ENCODE measurements at regions not wholly inside any gene's neighbourhood (a gene's known extent, or its start where the extent isn't known, plus 50 kb on each side); places are given as distances from the start of the nearest gene placed in this dataset.

DNA sequence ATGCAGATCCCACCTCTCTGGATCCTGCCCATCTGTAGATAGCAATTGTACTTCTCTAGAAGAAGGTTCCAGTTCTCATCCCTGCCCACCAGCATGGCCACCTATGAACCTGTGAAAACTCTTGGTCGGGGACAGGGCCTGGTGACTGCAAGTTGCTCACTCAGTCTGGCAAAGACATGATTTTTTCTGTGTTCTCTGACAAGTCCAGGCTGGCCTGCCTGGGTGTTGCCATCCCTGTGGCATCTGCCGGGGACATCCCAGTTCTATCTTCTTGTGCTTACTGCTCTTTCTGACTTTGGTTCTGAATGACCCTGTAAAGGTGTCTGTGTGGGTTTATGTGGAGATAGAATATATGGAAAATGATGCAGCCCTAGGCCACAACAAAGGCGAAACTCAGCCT is 545.8 kb downstream of the INSC start:
- no peak for DNase-seq (ENCODE audit: low spot score)
- TF ChIP-seq, protein P1, sequence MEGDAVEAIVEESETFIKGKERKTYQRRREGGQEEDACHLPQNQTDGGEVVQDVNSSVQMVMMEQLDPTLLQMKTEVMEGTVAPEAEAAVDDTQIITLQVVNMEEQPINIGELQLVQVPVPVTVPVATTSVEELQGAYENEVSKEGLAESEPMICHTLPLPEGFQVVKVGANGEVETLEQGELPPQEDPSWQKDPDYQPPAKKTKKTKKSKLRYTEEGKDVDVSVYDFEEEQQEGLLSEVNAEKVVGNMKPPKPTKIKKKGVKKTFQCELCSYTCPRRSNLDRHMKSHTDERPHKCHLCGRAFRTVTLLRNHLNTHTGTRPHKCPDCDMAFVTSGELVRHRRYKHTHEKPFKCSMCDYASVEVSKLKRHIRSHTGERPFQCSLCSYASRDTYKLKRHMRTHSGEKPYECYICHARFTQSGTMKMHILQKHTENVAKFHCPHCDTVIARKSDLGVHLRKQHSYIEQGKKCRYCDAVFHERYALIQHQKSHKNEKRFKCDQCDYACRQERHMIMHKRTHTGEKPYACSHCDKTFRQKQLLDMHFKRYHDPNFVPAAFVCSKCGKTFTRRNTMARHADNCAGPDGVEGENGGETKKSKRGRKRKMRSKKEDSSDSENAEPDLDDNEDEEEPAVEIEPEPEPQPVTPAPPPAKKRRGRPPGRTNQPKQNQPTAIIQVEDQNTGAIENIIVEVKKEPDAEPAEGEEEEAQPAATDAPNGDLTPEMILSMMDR (IDR thresholded peaks at IDR 0.05; ENCODE audit: extremely low read depth, missing control alignments): no peak

DNA sequence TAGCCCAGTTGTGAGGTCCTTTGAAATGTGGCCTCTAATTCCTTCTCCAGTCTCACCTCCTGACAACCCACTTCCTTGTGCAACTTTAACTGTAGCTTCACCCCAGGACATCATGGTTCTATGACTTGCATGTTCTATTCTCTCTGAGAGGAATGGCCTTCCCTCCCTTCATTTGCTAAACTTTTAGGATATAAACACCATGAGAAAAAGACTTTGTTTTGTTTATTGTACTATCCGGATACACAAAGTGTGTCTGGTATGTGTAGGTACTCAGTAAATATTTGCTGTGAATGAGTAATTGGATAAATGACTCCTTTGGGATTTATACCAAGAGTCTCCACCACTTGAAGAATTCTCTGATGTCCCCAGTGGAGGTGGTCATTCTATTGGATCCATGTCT is 547.6 kb downstream of the INSC start:
- TF ChIP-seq, protein P1 (IDR thresholded peaks at IDR 0.05; ENCODE audit: extremely low read depth, missing control alignments): no peak
- no peak for DNase-seq (ENCODE audit: low spot score)

DNA sequence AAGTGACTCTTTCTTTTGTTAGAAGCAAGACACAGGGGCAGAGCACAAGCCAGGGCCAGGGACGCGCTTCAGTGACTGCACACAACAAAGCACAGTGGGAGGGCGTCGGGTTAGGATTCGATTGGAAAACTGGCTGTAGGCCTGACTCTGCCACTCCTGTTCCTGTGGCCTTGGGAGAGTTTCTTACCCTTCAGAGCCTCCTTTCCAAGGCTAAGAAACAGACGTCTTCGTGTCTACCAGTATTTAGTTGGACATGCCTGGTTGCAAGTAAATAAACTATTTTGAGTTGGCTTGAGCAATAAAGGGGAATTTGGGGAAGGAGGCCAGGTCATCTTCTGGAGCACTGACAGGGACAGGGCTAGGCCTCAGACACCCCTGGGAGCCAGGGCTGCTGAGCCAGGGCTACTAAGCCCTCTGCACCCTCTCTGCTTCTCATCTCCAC is 549.1 kb downstream of the INSC start:
- TF ChIP-seq, protein P1 (IDR thresholded peaks at IDR 0.05; ENCODE audit: extremely low read depth, missing control alignments): no peak
- DNase-seq (ENCODE audit: low spot score): no peak

DNA sequence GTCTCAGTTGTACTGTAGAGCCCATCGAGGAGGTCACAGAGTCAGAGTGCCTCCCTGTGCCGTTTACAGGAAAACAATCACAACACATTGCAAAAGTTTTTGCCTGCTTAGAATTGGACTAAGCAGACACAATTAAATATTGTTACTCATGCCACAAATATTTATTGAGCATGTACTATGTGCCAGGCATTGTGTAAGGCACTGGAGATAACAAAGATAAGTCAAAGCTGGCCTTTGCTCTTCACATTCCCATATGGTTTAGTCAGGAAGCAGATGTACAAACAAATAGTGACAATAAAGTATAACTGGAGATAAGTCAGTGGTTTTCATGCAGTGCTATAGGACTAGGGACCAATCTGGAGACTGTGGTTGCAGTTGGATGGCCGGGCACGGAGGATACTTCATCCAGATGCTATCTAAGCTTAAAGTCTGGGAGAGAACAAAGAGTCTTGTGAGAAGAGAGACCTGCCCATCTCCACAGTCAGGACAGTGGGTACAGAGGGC is 550.7 kb downstream of the INSC start:
- DNase-seq (ENCODE audit: low spot score): no peak
- TF ChIP-seq, protein P1 (IDR thresholded peaks at IDR 0.05; ENCODE audit: extremely low read depth, missing control alignments): no peak

DNA sequence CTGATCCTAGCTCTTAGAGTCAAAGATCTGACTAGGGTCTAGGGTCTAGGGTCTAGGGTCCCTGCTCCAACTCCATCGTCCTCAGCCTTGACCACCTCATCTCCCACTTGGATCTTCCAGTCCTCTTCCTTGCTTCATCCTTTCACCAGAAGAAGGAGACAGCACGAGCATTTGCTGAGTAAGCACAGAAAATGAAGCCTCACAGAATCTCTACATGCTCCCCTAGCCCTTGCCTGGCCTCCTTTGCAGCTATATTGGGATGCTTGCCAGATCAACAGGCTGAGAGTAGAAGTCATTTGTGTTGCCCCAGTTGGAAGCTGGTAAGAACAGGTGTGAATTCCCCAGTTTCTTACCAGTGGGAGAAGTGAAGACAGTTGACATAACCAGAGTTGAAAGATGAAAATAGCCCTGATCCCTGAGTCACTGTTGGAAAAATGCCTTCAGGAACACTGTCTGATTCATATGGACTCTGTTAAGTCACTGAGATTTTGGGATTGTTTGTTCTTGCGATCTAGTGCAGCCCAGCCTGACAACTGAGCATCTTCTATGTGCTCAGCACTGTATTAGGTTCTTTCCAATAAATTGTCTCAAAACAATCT is 552.5 kb downstream of the INSC start:
- TF ChIP-seq, protein P1 (IDR thresholded peaks at IDR 0.05; ENCODE audit: extremely low read depth, missing control alignments): no peak
- no peak for DNase-seq (ENCODE audit: low spot score)

DNA sequence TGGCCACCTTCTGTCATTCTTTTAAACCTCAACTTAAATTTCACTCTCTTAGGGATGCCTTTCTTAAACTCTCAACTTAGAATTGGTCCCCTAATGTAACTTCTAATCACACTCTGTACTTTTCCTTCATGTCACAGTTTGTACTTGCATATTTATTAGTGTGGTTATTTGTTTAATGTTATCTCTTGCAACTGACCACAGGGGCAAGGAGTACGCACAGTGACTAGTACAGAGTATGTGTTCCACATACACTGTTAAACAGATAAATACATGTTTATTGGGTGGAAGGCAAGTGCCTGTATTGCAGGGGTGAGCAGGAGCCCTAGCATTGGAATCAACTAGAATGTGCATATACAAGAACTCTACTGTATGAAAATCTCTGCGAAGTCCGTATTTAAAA is 554.0 kb downstream of the INSC start:
- no peak for DNase-seq (ENCODE audit: low spot score)
- TF ChIP-seq, protein P1 (IDR thresholded peaks at IDR 0.05; ENCODE audit: extremely low read depth, missing control alignments): no peak

DNA sequence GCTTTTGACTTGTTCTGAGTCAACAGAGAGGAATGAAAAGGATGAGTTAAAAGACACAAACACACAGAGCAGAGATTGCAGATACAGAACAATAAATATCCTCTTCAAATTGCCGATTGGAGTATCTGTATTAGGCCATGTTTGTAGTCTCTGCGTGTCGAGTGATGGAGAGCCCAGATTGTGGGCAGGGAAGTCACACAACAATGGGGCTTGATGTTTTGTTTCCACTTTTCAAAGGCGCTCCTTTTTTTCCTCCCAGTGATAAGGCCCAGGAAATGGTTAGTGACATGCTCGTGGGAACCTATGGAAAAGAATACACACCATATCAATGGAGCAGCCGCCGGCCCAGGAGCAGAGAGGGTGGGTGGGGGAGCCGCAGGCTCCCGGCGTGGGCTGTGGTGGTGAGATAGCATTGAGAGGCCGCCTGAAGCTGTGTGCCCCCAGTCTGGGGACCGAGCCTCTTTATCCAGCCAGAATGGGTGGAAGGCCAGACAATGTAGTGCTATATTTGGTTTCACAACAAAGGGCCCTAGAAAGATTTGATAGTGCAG is 555.9 kb downstream of the INSC start:
- DNase-seq (ENCODE audit: low spot score): no peak
- TF ChIP-seq, protein P1 (IDR thresholded peaks at IDR 0.05; ENCODE audit: extremely low read depth, missing control alignments): no peak

Data from GM20000 (cell line).